ENCODE measurements at regions not wholly inside any gene's neighbourhood (a gene's known extent, or its start where the extent isn't known, plus 50 kb on each side); places are given as distances from the start of the nearest gene placed in this dataset.

DNA sequence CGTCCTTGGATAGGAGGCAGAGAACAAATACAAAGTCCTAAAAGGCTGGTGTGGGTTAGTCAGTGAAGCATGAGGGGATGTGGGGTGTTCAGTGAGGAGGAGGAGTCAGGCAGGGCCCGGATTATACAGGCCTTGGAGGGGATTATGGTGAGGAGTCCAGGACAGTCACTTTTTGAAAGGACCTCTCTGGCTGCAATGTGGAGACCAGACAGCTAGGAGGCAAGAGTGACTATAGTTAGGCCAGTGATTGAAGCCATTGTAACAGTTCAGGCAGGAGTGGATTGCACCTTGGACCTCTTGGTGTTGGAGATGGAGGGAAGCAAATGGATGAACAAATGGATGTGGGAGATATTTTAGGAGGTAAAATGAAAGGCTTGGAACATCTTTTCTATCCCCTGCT is 115.8 kb downstream of the C1orf94 start:
- TF ChIP-seq, protein P1, sequence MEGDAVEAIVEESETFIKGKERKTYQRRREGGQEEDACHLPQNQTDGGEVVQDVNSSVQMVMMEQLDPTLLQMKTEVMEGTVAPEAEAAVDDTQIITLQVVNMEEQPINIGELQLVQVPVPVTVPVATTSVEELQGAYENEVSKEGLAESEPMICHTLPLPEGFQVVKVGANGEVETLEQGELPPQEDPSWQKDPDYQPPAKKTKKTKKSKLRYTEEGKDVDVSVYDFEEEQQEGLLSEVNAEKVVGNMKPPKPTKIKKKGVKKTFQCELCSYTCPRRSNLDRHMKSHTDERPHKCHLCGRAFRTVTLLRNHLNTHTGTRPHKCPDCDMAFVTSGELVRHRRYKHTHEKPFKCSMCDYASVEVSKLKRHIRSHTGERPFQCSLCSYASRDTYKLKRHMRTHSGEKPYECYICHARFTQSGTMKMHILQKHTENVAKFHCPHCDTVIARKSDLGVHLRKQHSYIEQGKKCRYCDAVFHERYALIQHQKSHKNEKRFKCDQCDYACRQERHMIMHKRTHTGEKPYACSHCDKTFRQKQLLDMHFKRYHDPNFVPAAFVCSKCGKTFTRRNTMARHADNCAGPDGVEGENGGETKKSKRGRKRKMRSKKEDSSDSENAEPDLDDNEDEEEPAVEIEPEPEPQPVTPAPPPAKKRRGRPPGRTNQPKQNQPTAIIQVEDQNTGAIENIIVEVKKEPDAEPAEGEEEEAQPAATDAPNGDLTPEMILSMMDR (IDR thresholded peaks at IDR 0.05), result no peak
- TF ChIP-seq POLR2A (IDR thresholded peaks at IDR 0.05), result no peak
- no peak for TF ChIP-seq EP300 (IDR thresholded peaks at IDR 0.05)
